Daoy (cell line): ENCODE measurements at regions not wholly inside any gene's neighbourhood (a gene's known extent, or its start where the extent isn't known, plus 50 kb on each side); places are given as distances from the start of the nearest gene placed in this dataset.
A peak's percentile ranks its signal among the peaks of the same experiment; 100 is the strongest.
"Not testable (repeated sequence)": the region's sequence is repeated elsewhere in the genome, so short reads cannot be mapped to it uniquely, and the experiment has no call there.

Experiments used
- DNase-seq: peaks from one replicate; pipeline ENCODE4 v3.0.0-alpha.2; 2015; ENCODE audit warnings: low read depth

DNA sequence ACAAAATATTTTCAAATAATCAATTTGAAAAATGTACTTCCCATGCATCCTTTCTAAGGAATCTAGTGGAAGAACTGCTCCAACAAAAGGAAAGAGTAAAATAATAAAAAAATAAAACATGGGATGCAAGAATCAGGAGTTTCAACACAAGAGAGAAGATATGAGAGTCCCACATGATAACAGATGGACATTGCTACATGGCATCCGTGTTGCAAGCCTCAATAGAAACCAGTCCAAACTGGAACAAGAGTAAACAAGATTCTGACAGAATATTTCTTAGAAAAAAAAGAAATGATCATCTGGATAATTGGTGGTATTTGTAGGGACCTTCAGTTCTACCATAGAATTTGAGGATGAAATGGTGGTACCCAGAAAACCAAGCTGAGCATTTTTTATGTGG, 186.8 kb downstream of the FRK start:
- no peak for DNase-seq

- DNase-seq, result no peak
Measured at GRCh38 chr6:115870464-115870863, 190.2 kb downstream of the FRK start.

DNA sequence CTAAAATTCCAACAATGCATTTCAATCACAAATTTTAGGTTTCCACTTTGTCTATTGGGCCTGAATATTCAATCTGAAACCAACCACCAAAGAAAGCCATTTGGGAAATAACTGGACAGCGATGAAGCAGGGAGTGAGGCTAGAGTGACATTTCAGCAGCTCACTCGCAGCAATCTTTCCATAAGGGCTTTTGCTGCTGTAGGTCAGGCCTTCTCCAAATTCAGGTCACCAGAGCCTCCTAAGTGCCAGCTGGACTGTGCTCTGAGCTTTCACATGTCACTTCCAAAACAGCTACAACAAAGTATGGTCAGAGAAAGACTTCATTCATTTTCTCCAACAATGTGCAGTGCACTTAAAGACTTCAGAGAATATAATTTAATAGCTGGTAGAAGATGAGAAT, 194.8 kb downstream of the FRK start:
- DNase-seq, result no peak

DNA sequence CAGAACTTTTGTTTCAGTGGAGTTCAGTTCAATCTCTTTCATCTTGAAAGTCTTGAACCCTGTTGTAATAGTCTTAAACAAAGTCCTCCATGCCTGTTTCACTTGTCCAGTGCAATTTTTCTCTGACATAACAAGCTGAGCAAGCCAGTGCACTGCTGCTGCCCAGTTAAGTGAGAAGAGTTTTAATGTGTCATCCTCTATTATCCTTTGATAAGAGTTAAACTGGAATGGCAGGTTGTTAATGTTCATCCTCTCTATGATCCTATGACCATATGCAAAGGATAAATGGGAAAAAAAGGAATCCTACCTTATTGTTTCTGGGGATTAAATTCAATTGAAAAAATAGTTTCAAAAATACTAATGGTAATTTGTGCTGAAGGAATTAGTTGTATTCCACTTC, 197.5 kb downstream of the FRK start:
- DNase-seq, result no peak

GRCh38 chr6:115861658-115862057, 199.0 kb downstream of the FRK start:
- DNase-seq, result not testable (repeated sequence)

DNA sequence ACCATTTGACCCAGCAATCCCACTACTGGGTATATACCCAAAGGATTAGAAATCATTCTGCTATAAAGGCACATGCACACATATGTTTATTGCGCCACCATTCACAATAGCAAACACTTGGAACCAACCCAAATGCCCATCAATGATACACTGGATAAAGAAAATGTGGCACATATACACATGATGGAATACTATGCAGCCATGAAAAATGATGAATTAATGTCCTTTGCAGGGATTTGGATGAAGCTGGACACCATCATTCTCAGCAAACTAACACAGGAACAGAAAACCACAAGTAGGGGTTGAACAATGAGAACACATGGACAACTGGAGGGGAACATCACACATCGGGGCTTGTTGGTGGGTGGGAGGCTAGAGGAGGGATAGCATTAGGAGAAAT, 201.1 kb downstream of the FRK start:
- not testable (repeated sequence) for DNase-seq

DNA sequence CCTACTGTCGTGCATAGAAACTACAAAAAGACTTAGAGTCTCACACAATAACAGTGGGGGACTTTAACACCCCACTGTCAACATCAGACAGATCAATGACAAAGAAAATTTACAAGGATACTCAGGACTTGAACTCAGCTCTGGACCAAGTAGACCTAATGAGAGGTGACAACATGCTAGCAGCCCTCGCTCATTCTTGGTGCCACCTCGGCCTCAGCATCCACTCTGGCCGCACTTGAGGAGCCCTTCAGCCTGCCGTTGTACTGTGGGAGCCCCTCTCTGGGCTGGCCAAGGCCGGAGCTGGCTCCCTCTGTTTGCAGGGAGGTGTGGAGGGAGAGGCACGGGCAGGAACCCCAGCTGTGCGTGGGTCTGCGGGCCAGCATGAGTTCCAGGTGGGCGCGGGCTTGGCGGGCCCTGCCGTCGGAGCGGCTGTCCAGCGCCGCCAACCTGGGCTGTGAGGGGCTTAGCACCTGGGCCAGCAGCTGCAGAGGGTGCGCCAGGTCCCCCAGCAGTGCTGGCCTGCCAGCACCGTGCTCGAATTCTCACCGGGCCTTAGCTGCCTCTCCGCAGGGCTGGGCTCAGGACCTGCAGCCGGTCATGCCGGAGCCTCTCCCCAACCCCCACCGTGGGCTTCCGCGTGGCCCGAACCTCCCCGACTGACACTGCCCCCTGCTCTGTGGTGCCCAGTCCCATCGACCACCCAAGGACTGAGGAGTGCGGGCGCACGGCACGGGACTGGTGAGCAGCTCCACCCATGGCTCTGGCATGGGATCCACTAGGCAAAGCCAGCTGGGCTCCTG, 205.6 kb downstream of the FRK start:
- no peak for DNase-seq

DNA sequence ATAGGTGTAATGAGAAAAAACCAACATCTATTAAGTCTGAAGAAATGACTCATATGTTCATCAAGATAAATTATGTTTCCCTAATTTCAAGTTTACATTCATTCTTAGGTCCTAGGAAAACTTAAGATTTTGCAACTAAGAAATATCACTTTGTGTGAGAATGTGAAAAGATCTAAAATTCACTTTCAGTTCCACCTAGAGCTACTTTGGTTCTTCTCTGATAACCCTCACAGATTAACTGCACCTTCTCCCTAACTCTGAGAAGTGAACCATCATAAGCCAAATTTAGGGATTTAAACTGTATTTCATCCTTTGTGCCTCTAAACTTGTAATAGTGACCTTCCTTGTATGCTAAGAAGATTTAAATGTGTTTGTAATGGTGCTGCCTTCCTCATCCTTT, 213.0 kb downstream of the FRK start:
- no peak for DNase-seq

DNA sequence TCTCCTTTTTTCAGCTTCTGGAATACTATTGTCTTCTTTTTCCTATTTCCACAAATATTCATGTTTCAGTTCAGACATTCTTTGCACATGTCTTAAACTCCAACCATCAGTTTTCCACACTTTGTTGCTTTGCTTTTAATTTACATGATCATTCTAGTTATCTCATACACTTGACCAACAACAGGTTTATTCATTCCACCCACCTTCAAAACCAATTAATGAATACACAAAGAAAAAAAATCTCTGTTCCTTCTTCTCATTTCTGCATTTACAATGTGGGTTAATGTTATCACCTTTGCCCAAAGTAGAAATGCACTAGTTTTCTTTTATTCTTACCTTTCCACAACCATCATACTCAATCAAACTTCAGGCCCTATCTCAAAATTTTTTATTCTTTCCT, 216.7 kb downstream of the FRK start:
- no peak for DNase-seq

DNA sequence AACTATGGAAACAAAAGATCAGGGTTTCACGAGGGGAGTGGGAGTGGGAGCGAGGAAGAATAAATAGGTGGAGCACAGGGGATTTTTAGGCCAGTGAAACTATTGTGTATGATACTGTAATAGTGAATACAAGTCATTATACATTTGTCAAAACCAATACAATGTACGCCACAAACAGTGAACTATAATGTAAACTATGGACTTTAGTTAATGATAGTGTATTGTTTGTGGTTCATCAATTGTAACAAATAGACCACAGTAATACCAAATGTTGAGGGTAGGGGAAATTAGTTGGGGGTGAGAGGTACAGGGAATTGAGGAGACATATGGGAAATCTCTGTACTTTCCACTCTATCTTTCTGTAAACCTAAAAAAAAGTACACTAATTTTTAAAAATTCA, 218.4 kb downstream of the FRK start:
- no peak for DNase-seq

GRCh38 chr6:115839583-115840181, 221.0 kb downstream of the FRK start:
- DNase-seq, result no peak

GRCh38 chr6:115838763-115839401, 221.8 kb downstream of the FRK start:
- peak; percentile 32 for DNase-seq

- DNase-seq, result no peak
Measured at GRCh38 chr6:115838216-115838615, 222.5 kb downstream of the FRK start.

DNA sequence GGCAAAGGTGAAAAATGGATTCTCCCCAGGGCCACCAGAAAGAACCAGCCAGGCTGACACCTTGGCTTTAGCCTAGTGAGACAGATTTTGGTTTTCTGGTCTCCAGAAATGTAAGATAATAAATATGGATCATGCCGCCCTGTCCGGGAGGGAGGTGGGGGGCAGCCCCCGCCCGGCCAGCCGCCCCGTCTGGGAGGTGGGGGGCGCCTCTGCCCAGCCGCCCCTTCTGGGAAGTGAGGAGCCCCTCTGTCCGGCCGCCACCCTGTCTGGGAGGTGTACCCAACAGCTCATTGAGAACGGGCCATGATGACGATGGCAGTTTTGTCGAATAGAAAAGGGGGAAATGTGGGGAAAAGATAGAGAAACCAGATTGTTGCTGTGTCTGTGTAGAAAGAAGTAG, 224.3 kb downstream of the FRK start:
- not testable (repeated sequence) for DNase-seq

GRCh38 chr6:115835314-115835713, 225.4 kb downstream of the FRK start:
- no peak for DNase-seq

GRCh38 chr6:115834542-115834941, 226.1 kb downstream of the FRK start:
- DNase-seq, result not testable (repeated sequence)

DNA sequence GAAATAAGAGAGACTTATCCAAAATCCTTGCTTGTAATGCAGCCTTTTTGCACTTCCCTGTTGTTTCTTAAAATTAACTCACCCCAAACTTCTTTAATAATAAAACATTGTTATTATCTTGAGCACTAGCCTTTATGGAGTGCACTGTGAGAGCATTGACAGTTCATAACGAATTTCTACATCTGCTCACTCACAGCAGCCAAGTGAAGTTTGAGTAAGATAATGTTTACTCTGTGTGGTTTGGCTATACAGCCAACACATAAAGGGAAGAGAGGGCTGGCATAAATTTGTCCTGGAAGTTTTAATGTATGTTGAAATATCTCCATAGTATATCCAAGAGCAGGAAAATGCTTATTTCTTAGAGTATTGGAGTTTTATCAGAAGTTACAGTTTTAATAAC, 227.9 kb downstream of the FRK start:
- peak; percentile 28 for DNase-seq

- no peak for DNase-seq
Measured at GRCh38 chr6:115832186-115832585, 228.5 kb downstream of the FRK start.

DNA sequence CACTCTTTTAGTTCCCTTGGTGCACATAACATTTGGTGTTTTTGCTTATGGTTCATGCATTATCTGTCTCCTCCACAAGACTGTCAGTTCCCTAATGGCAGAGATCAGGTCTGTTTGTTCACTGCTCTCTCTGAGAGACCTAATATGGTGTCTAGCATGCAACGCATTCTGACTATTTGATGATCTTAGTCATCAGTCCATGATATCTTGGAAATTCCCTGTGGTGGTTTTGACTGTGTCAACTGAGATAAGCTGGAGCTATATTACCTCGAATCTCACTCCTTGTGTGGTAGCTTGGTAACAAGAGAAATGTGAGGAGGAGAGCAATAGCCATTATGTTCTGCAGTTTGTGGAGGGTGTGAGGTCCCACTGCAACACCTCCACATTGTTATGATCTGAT, 229.8 kb downstream of the FRK start:
- DNase-seq, result peak; percentile 83

DNA sequence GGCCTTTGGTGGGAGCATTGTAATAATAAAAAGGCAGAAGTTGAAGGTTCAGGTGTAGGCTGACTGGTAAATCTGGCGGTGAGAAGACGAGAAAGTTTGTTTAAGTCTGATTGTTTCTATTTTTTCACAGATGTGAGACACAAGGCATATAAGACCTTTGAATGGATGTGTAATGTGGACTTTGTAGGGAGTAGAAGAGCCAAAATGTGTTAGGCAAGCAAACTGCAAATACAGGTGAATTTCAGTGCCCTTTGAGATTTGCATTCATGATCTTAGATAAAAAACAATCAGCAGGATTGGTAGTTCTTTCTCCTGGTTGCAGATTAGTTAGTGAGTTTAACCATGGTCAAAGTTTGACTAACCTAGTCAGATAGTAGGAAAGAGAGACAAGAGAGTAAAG, 238.9 kb downstream of the FRK start:
- DNase-seq, result no peak

DNA sequence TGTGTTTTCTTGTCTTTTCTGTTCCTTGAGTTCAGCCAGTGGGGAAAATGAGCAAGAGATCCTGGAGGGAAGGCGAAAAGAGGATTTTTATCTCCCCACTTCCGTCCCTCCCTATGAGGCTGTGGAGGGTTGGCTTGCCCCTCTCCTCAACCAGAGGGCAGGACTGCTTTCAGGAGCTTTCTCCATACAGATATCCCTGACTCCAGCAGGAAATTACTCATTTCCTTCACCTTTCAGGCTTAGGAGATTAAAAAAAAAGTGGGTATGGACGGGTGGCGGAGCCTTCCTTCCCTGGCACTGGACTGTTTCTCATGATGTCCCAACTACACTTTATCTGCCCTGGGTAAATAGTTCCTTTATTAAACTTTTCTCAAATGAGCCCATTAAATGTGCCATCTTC, 241.2 kb downstream of the FRK start:
- DNase-seq, result peak; percentile 11

DNA sequence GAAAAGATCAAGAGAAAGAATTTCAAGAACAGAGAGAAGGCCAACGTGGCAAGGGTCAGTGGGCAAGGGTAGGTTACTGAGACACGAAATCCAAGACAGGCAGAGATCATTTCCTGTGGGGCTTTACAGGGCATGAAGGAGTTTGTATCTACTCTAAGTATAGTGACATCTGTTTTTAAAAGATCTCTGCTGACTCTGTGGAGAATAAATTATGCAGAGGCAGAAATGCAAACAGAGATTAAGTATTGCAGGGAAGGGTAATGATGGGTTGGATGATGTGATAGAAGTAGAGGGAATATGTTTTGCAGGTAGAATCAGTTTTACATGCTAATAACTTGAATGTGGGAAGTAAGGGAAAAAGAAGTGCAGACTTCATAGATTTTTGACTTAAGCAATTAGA, 243.5 kb downstream of the FRK start:
- no peak for DNase-seq

- no peak for DNase-seq
Measured at GRCh38 chr6:115814907-115815306, 245.8 kb downstream of the FRK start.
